Hepatocyte (in vitro differentiated cells): ENCODE measurements at regions not wholly inside any gene's neighbourhood (a gene's known extent, or its start where the extent isn't known, plus 50 kb on each side); places are given as distances from the start of the nearest gene placed in this dataset.

Experiments used
- CTCF ChIP-seq: fragments of 200-600 bp; sonication (generic); IDR thresholded peaks from 2 replicates; pipeline ENCODE4 v1.5.1; 2016; ENCODE audit warnings: antibody characterized with exemption, mild to moderate bottlenecking; ENCODE audit not compliant: poor library complexity
- EZH2 ChIP-seq: fragments of 200-600 bp; sonication (generic); IDR thresholded peaks from 2 replicates; pipeline ENCODE4 v1.6.1; 2016; ENCODE audit warnings: antibody characterized with exemption, mild to moderate bottlenecking, borderline replicate concordance
- EZH2phosphoT487 ChIP-seq: fragments of 200-600 bp; sonication (generic); IDR thresholded peaks from one replicate; pipeline ENCODE4 v1.6.1; 2018; ENCODE audit warnings: antibody characterized with exemption, mild to moderate bottlenecking, low read depth, moderate library complexity; ENCODE audit not compliant: unreplicated experiment, severe bottlenecking

GRCh38 chr4:162509333-162509732, 345.5 kb upstream of the FSTL5 start:
- no peak for TF ChIP-seq CTCF
- TF ChIP-seq EZH2 = no peak
- no peak for TF ChIP-seq EZH2phosphoT487
